GM18861 (cell line): ENCODE measurements at regions not wholly inside any gene's neighbourhood (a gene's known extent, or its start where the extent isn't known, plus 50 kb on each side); places are given as distances from the start of the nearest gene placed in this dataset.

Source experiments
- ATAC-seq: cut with Tn5 transposase; IDR thresholded peaks from one replicate; pipeline ENCODE4 v1.9.1; 2021; ENCODE audit not compliant: unreplicated experiment

DNA sequence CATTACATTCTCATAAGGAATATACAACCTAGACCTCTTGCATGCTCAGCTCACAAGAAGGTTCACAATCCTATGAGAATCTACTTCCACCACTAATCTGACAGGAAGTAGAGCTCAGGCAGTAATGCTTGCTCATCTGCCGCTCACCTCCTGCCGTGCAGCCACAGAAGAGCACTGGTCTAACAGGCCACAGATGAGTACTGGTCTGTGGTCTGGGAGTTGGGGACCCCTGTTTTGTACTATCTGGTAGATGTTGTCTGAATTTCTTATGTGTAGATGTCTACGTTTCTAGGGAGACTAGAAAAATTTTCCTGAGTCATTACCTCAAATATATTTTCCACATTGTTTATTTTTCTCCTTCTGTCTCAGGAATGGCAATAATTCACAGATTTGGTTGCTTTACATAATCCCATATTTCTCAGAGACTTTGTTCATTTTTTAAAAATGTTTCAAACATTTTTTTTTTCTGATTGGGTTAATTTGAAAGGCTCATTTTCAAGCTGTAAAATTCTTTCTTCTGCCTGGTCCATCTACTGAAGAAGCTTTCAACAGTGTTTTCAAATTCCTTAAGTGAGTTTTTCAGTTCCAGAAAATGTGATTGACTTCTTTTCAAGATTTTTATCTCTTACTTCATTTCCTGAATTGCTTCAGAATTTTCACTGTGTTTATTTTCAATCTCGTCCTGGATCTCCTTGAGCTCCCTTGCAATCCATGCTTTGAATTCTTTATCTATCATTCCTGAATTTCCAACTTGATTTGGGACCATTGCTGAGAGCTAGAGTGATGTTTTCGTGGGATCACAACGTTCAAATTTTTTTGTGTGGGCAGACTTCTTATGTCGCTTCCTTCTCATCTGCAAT lies 1322.2 kb downstream of the PCDH9 start:
- ATAC-seq = no peak

DNA sequence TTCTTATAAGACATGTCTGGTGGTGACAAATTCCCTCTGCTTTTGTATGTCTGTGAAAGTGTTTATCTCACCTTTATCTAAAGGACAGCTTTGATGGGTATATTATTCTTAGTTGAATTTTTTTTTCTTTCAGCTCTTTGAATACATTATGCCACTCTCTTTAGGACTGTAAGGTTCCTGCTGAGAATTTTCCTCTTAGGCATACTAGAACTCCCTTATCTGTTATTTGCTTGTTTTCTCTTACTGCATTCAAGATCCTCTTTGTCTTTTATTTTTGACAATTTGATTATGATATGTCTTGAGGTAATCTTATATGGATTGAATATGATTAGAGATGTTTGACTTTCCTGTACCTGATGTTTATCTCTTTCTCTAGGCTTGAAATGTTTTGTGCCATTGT lies 1328.4 kb downstream of the PCDH9 start:
- ATAC-seq = no peak

DNA sequence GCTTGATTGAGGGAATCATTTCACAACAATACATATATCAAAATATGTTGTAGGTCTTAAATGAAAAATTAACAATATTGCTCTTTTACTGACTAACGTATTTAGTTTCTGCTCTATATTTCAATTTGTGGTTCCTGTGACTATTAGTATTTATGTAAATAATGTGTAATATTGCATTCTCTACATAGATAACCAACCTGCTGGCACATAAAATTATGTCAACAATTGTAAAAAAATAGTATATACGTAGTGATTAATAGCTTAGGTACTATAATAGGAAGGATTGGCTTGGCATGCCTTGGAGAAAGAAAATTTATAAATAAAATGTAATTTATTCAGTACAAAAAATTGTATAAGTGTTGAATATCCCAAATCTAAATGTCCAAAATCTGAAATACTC lies 1336.1 kb downstream of the PCDH9 start:
- no peak for ATAC-seq

DNA sequence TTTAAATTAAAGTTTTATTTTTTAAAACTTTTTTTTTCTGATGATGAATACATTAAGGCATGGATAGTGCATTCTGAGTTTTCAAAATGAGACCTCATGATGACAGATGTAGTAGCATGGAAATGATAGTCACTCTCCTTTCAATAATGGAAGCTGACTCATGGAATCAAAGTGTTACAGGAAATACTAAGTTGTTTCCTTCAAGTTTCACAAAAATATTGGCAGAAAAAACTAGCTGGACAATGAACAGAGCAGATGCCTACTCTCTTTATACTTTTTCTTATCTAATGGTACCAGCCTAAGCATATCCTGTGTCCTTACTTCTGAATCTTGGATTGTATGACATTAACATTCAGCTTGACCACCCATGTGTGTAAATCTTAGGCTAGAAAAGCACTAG lies 1337.3 kb downstream of the PCDH9 start:
- ATAC-seq = no peak

DNA sequence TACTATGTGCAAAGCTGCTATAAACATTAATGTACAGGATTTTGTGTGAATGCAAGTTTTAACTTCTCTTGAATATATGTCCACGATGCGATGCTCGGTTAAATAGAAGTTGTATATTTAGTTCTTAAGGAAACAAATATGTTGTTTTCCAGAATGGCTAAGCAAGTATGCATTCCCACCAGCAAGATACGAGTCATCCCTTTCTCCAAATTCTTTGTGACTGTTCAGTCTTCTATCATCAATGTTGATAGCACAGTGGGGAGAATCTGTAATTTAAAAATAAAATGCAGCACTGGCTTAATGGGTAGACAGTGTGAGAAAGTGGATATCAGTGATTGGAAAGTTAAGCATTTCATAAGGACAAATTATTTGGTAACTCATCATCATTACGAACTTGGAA lies 1340.8 kb downstream of the PCDH9 start:
- ATAC-seq = no peak

DNA sequence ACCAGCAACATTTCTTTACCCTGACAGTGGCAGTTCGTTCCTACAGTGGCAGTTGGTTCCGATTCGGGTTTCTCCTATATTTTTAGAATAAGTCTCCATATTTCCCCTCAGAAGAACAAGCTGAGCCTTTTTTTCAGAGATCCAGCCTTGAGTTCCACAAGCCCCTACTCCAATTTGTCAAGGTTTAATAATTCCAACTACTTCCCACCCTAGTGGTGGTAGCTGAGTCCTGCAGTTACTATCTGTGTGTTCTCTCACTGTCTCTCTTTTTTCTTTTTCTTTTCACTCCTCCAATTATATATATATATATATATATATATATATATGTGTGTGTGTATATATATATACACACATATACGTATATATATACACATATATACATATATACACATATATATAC lies 1347.3 kb downstream of the PCDH9 start:
- no peak for ATAC-seq

DNA sequence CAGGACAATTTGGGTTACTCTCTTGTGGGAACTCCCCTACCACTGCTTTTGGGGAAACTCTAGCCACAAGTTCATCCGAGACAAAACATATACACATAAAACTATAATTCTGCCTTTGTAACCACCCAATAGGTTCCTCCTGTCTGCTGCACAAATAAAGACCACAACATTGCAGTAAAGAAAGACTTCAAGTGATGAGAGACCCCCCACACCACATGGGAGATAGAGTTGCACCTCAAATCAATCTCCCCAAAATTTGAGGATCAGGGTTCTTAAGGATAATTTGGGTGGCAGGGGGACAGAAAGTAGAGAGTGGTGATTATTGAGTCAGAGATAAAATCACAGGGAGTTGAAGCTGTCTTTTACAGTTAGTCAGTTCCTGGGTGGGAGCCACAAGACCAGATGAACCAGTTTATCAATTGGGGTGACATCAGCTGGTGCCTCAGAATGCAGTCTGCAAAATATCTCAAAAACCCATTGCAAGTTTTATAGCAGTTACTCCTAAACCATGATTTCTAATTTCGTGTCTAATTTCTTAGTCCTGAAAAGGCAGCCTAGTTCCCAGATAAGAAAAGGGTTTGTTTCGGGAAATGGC lies 1348.5 kb downstream of the PCDH9 start:
- no peak for ATAC-seq

DNA sequence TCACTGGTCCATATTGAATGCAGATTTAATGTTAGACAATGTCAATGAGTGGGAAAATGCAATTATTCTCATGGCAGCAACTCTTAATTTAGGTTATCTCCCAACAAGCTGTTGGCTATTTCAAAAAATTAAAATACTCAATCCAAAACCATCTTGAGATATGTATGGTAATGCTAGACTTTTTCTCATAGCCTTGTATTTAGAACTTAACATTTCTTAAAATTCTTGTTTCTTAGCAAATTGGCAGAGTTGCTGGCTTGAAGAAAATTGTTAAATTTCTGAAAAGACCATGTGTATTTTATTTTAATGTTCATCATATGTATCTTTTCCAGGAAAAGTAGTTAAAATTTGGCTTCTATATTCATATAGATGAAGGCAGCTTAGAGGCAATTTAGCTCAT lies 1355.1 kb downstream of the PCDH9 start:
- ATAC-seq = no peak

DNA sequence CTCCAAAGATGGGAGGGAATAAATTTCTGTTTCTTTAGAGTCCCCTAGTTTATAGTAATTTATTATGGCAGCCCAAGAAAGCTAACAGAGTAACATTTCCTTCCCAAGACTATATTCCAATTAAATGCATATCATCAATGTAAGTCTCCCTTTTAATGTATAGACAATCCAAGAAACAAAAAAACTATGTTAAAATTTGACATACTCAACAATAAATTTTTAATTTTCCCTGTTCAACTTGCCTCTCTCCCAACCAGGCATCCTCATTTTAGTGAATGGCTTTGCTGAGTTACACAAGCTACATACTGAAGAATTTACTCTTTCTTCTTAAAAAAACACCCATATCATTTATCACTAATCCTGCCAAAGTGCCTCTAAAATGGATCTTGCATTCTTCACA lies 1357.7 kb downstream of the PCDH9 start:
- ATAC-seq = no peak

DNA sequence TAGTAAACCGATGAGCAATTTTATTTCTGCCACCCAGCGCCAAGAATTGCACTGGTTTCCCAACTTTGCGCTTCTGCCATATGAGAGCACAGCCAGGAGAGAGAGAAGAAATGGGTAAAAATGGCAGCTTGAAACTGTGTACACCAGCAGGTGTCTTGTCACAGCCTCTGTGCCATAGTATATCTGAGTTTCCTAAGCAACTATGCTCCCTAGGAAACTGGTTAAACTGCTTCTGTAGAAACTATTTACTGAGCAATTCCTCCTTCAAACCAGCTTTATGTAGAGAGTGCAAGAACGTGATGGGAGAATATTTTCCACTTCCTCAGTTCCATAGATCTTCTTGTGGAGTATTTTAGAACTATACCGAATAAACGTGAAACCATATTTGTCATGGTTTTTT lies 1361.3 kb downstream of the PCDH9 start:
- ATAC-seq = no peak

DNA sequence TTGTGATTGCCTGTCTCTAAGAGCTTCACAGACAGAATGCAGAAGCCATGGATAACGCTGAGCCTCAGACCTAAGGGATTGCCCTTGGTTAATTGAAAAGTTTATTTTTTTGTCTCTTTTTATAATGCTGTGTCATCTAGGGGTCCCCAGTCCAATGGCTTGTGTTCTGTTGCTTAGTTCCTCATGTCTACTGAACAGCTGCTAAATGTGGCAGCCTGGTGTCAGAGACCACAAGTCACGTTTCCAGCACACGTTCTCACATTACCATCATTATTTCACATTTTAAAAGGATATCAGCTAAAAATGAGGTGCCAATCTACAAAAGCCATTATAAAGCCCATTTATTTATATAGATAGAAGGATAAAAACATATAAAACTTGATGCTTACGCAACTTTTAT lies 1362.0 kb downstream of the PCDH9 start:
- no peak for ATAC-seq

DNA sequence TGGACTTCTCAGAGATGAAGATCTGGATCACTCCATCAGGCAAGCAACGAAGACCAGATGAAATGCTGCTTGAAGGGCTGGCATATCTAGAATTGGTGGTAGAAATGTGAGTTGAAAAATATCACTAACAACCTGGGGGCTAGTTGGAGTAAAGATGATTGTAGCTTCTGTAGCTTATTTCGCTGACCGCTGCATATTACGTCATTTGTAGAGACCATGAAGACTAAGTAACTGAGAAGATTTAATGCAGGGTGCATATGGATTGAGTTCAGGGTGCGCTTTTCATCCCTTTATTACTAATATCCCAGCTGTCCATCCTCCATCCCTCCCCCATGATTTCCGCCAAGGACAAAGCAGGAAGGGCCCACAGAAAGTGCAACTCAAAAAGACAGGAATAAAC lies 1364.0 kb downstream of the PCDH9 start:
- ATAC-seq = no peak

DNA sequence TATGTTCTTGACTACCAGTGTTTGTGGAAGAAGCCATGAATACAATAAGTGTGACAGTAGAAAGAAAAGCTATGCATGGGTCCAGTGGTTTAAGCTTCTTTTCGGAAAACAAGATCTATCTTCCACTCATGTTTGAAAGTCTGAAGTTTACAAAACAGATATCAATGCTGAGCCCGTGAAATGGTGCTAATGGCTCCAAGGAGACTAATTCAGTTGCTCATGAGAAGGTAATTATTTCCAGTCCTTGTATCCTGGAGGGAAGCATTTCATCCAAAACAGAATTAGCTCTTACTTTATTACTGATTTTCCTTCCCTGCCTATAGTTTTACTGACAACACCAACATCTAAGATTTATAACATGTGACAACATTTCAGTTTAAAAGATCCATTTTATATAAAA lies 1364.9 kb downstream of the PCDH9 start:
- no peak for ATAC-seq

DNA sequence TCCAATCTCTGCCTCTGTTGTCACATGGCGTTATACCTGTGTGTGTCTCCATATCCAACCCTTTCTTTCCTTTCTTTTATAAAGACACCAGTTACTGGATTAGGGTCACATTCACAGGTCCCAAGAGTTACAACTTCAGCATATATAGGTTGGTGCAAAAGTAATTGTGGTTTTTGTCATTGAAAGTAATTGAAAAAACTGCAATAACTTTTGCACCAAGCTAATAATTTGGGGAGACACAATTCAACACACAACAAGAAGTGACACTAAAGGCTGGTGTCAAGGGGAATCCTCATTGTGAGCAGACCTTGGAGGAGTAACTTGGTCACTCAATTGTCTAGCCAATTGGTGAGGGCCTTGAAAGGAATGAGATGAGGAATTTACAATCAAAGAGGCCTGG lies 1366.1 kb downstream of the PCDH9 start:
- no peak for ATAC-seq

DNA sequence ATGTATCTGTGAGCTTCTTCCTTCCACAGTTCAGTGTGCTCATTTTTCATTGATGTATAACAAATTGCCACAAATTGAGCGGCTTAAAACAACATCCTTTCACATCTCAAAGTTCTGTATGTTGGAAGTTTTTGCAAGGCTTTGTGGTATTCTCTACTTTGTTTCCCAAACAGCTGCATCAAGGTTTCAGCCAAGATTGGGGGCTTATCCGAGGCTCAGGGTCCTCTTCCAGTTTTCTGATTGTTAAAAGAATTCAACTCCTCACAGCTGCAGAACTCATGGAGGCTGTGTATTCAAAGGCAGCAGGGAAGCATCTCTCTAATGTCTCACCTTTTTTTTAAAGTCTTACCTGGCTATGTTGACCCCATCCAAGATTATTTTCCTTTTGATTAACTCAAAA lies 1369.8 kb downstream of the PCDH9 start:
- no peak for ATAC-seq

DNA sequence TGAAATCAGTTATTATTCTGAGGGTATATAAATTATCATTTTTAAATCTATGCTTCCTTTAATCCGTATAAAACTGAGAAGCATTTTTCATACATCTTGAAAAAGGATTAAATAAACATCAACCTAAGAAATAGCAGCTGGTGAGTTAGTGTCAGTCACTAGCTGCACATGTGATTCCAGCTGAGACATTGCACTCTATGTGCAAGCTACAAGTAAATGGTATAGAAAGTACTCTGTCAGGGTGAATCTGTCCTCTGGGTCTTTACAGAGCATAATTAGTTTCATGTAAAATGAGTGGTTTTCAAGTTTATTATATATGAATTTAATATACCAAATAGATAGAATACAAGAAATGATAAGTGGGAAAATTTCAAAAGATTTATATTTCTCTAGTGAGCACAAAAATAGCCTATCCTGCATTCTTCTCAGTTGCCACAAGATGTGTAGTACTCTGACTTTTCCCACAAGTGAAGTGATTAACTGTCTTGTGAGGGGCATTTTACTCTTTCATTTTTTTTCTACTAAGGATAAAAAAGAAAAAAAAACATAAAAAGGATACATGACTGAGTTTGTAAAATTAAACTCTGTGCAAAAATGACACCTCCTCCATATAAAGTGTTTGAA lies 1372.1 kb downstream of the PCDH9 start:
- ATAC-seq = no peak

DNA sequence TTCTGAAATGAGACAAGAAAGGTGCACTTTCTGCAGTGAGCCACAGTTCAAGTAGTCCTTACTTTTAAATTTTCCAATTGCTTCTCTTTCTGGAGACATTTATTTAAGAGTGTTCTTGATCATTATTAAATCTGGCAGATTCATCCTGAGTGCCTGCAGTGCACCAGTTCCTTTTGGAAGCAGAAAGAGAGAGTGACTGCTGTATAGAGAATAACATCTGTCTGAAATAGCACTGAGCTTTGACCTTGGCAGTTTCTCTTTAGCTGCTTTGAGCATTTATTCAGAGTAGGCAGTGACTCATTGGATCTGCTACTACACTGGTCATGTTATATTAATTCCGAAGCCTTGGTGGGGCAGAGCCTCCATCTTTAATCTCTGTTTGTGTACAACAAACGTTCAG lies 1373.7 kb downstream of the PCDH9 start:
- ATAC-seq = no peak

DNA sequence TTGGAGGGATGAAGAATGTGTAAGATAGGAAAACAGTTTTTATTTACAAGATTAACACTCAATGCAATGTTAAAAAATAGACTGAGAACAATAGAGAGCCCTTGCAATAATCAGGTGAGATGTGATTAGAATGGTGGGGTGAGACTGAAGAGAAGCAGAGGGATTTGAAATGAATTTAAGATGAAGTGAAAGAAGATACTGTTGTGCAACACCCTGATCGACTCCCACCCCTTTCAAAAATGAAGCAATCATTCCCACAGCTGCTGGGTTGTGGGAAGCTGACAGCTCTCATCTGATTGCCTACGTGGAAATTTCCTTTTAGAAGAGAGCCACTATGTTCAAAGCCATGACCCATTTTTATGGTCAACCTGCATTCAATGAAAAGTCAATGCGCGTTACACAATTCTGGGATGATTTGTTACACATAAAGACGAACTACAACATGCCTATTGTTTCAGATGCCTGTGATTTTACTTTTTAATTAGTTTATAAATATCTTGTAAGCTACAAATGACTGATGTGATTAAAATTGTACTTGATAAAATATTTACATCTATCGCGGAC lies 1374.8 kb downstream of the PCDH9 start:
- no peak for ATAC-seq

DNA sequence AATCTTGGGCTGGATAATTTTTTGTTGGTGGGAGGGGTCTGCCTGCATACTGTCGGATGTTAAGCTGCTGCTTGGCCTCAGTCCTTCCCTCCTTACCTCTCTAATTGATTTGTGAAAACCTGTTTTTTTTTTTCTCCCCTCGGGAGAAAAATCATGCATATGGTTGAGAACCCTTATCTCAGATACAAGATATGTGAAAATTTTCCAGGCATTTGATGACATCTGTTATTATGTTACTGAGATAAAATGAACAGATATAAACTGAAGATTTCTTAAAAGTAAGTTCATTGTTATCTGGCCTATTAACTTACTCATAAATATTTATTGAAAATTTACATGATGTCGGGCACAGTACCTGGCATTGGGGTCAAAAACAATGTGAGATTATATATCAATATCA lies 1375.7 kb downstream of the PCDH9 start:
- ATAC-seq = no peak

DNA sequence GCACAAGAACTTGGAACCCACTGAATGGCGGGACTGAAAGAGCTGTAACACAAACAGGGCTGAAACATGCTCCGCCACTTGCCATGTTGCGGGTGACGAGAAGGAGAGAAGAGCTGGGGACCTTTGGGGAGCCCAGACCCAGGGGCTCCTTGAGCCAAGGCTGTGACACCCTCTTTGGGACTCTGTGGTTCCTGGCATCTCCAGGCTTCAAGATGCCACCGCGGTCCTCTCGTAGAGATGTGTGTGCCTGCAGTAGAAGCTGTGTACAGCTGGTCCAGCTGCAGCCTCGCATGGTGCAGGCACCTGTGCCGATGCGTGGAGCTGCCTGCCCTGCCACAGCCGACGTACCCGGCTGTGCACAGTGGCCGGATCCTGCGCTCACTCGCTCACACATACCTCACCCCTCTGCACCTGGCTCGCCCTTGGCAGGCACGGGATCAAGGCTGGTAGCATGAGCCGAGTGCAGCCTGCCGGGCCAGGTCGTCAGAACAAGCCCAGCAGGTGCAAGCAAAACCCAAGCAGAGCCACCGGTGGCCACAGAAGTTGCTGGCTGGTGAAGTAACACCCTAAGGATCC lies 1385.8 kb downstream of the PCDH9 start:
- ATAC-seq = no peak

DNA sequence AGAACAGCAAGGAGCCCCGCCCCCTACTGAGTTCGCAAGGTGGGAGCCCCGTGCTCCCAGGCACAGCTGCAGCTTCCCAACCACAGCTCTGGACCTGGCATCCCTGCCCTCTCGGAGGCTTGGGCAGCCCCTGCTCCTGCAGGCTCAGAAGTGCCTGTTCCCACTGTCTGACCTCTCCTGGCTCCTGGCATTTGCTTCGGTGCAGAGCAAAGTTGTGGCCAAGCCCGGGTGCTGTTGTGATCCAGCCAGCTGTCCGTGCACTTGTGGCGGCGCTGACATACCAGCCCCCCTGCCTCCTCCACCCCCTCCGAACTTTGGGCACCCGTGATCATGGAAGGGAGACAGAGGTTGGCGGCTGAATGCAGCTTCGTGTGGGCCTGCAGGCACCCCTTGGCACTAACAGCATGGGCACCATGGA lies 1386.8 kb downstream of the PCDH9 start:
- no peak for ATAC-seq

DNA sequence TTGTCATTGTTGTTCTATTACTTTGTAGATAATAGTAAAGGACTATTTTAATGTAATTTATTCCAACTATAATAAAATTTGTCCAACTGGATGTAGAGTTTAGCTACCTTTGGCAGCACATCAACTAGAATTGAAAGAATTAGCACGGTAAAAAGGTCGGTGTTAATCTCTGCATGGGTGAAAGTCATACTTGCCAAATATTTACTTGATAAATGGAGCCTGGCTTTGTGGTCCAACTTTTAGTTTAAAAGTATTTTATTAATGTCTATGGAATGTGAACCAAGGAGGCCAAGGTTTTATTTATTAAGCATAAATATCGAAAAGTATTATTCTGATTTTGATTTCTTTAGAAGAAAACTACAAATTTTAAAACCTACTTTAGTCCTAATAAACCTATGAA lies 1389.0 kb downstream of the PCDH9 start:
- ATAC-seq = no peak
